ENCODE measurements at regions not wholly inside any gene's neighbourhood (a gene's known extent, or its start where the extent isn't known, plus 50 kb on each side); places are given as distances from the start of the nearest gene placed in this dataset.

DNA sequence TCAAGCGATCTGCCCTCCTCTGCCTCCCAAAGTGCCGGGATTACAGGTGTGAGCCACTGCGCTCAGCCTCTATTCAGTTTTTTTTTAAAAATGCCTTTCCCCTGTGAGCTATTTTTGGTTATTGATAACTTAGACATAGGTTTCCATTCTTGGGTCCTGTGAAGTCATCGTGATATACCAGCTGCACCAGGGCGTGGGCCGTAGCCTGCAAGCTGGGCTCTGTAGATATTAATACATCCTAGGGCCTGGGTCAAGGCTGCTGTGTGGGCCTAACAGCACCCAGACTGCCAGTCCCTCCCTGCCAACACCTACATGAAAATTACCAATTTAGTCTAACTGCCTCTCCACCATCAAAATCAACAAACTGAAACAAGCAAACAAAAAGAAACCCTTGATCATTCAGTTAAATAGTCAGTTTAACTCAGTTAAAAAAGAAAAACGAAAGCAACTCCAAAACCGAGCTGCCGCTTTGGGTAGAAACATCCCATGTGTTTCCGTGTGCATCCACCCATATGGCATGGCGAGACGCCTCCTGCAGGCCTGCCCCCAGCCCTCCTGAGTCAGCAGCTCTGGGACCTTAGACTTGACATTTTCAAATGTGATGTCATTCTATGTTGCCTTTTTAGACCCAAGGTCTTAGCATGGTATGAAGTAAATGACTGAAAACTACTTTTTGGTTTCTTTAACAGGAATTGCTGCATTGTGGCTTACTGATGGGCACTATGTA lies 330.2 kb downstream of the GLRX3 start:
- ATAC-seq, result no peak
- no peak overlapping the region for H3K27ac Mint-ChIP-seq

DNA sequence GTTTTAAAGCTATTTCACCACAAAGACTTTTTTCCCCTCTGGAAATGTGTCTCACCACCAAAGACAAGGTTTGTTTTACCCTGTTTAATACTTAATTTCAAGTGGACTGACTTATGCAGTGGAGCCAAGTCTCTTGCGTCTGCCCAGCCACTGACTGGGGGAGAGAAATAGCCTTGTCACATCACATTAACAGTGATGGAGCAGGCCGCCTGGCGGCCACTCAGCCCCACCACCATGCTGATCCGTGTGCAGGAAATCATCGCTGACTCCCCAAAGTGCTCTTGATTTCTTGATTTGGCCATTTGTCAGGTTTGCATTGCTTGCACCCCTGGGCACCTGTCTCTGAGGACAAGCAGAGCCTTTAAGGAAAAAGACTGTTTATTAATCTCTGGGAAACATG lies 334.1 kb downstream of the GLRX3 start:
- no peak for ATAC-seq
- Mint-ChIP-seq H3K27ac (no peak overlapping the region), H3K27me3 (no peaks in the 10 kb centered on the region), H3K4me1 (no peaks in the 10 kb centered on the region), H3K4me3 (no peak overlapping the region), H3K36me3 (ENCODE audit: low read depth) (no peaks in the 10 kb centered on the region)
- DNase-seq, result no peak
- no peaks in the 10 kb centered on the region for H3K9me3 ChIP-seq (ENCODE audit: control insufficient read depth, low read length, poor library complexity, severe bottlenecking)

More for the DNA sequence above, 330.2 kb downstream of the GLRX3 start:
- Mint-ChIP-seq H3K4me1 (no peaks in the 10 kb centered on the region), H3K36me3 (ENCODE audit: low read depth) (no peaks in the 10 kb centered on the region), H3K27me3 (no peaks in the 10 kb centered on the region), H3K4me3 (no peak overlapping the region)
- no peak for DNase-seq
- no peaks in the 10 kb centered on the region for H3K9me3 ChIP-seq (ENCODE audit: control insufficient read depth, low read length, poor library complexity, severe bottlenecking)

DNA sequence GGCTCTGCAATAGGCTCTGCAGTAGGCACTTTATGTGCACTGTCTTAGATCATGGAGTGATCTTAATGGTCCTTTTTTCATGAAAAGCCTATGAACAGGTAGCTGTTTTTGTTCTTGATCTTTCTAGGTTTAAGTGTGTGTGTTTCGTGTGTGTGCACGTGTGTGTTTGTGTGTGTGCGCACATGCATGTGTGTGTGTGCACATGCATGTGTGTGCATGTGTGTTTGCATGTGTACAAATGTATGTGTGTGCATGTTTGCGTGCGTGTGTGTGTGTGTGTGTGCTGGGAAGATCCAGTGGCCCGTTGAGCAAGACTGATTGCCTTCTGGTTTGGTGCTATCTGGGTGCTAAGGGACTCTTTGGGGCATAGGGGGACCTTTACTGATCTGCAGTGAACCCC lies 334.8 kb downstream of the GLRX3 start:
- Mint-ChIP-seq H3K4me1 (no peaks in the 10 kb centered on the region), H3K27me3 (peaks cover 3% of the 10 kb centered on the region), H3K27ac (no peak overlapping the region), H3K36me3 (ENCODE audit: low read depth) (no peaks in the 10 kb centered on the region), H3K4me3 (no peak overlapping the region)
- ATAC-seq (no peak), DNase-seq (no peak)
- no peaks in the 10 kb centered on the region for H3K9me3 ChIP-seq (ENCODE audit: control insufficient read depth, low read length, poor library complexity, severe bottlenecking)

DNA sequence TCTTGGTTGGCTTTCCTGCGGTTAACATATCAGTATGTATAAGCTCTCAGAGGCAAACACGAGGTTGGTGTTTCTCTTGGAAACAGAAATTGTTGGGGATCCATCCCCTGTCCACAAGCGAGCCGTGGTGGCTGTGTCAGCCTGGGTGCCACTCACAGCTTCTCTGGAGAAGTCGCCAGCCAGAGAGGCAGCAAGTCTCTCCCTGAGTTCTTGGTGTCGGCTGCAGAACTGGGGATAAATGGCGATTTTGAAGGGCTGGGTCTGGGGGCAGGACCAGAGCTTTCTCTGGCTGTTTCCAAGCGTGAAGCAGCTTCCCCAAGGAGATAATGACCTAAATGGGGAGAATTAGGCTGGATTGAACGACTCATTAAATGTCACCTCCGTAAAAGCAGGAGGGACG lies 335.3 kb downstream of the GLRX3 start:
- H3K27ac Mint-ChIP-seq, result no peak overlapping the region
- no peak for ATAC-seq
- no peak overlapping the region for H3K4me3 Mint-ChIP-seq
- no peaks in the 10 kb centered on the region for H3K36me3 Mint-ChIP-seq (ENCODE audit: low read depth)
- H3K4me1 Mint-ChIP-seq, result no peaks in the 10 kb centered on the region
- H3K27me3 Mint-ChIP-seq, result peaks cover 8% of the 10 kb centered on the region
- no peaks in the 10 kb centered on the region for H3K9me3 ChIP-seq (ENCODE audit: control insufficient read depth, low read length, poor library complexity, severe bottlenecking)
- no peak for DNase-seq

DNA sequence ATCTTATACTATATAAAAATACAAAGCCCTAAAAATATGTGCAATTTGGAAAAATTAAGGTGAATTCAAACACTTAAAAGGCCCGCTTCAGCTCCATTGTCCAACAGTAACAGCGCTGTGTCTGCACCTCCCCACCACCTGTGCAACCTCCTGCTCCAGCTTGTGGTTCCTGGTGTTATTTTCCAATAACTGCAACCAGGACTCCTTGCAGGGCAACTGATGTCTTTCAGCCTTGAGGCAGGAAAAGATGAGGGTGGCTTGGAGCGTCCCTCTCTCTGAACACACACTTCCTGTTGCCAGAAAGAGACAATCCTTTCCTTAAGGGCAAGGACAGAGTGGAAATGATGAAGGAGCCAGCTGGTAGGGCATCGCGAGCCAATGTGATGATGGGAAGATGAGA lies 336.0 kb downstream of the GLRX3 start:
- Mint-ChIP-seq H3K4me1 (no peaks in the 10 kb centered on the region), H3K4me3 (no peak overlapping the region), H3K27me3 (peaks cover 16% of the 10 kb centered on the region), H3K27ac (no peak overlapping the region), H3K36me3 (ENCODE audit: low read depth) (no peaks in the 10 kb centered on the region)
- no peak for ATAC-seq
- DNase-seq, result no peak
- H3K9me3 ChIP-seq (ENCODE audit: control insufficient read depth, low read length, poor library complexity, severe bottlenecking), result no peaks in the 10 kb centered on the region

DNA sequence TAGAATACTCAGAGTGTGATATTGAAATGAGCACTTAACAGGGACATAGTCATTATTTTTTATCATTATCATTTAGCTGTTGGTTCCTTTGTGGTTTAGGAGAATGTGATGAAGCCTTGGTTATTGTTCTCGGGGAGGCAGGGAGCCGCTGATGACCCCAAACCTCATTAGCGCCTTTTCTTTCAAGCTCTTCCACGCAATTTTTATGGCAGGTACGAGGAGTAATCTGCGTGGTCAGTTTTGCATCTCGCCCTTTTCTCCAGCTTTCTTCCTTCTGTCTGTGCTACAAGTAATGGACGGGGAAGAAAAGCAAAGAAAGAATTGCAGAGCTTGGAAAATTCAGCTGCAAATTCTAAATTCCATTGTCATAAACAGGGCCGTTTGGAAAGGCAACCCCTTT lies 338.4 kb downstream of the GLRX3 start:
- Mint-ChIP-seq H3K27me3 (peaks cover 25% of the 10 kb centered on the region), H3K4me3 (no peak overlapping the region), H3K27ac (no peak overlapping the region), H3K4me1 (no peaks in the 10 kb centered on the region), H3K36me3 (ENCODE audit: low read depth) (no peaks in the 10 kb centered on the region)
- no peaks in the 10 kb centered on the region for H3K9me3 ChIP-seq (ENCODE audit: control insufficient read depth, low read length, poor library complexity, severe bottlenecking)
- DNase-seq (no peak), ATAC-seq (no peak)

DNA sequence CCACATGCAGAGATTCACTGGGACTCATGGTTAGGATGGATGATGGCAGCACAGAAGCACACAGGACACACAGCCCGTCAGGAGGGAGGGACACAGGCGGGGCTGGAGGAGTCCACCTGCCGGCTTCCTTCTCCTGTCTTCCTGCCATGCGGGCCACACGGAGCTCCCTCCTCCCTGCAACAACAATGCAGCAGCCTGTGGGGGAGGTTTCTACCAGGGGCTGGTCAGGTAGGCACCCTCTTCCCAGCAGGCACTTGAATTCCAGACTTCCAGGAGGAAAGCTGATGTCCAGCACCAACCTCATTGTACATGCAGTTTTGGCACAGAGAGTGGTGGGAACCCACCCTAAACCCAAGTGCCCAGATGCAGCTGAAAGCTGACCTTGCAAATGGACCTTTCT lies 341.2 kb downstream of the GLRX3 start:
- DNase-seq, result no peak

DNA sequence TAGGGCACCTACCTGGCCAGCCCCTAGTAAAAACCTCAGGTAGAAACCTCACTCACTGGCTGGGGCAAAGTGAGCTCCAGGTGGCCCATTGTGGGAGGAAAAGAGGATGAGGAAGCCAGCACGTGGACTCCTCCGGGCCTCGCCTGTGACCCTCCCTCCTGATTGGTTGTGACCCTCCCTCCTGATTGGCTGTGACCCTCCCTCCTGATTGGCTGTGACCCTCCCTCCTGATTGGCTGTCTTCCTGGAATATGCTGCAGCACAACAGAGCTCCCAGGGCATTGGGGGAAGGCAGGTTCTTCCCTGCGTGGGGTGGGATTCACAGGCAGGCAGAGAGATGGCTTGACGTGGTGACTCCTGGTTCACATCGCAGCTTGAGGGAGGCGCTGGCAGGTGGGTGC lies 343.0 kb downstream of the GLRX3 start:
- ATAC-seq, result no peak
- H3K36me3 Mint-ChIP-seq (ENCODE audit: low read depth), result no peaks in the 10 kb centered on the region
- DNase-seq, result no peak

More for the DNA sequence above, 341.2 kb downstream of the GLRX3 start:
- ATAC-seq, result no peak
- Mint-ChIP-seq H3K36me3 (ENCODE audit: low read depth) (no peaks in the 10 kb centered on the region), H3K4me3 (no peak overlapping the region), H3K4me1 (no peaks in the 10 kb centered on the region), H3K27ac (no peak overlapping the region), H3K27me3 (peaks cover 25% of the 10 kb centered on the region)
- no peaks in the 10 kb centered on the region for H3K9me3 ChIP-seq (ENCODE audit: control insufficient read depth, low read length, poor library complexity, severe bottlenecking)

DNA sequence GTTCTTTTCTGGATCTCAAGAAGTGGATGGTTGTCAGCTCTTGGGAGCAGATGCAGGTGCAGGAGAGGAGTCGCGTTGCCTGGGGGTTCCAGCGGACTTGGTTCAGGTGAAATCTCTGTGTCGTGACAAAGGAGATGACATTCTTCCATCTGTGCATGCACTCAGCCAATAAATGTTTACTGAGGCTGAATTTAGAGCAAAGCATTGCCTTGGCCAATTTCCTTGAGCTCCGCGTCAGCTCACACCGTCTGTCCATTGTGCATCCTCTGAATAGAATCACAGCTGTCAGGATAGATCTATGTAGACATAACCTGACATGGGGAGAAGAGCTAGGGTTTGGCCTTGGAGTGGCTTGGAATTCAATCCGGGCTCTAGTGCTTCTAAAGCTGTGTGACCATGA lies 343.7 kb downstream of the GLRX3 start:
- no peaks in the 10 kb centered on the region for H3K9me3 ChIP-seq (ENCODE audit: control insufficient read depth, low read length, poor library complexity, severe bottlenecking)
- Mint-ChIP-seq H3K4me3 (no peak overlapping the region), H3K27ac (no peak overlapping the region), H3K4me1 (no peaks in the 10 kb centered on the region), H3K27me3 (peaks cover 25% of the 10 kb centered on the region), H3K36me3 (ENCODE audit: low read depth) (no peaks in the 10 kb centered on the region)
- DNase-seq (no peak), ATAC-seq (no peak)

More for the DNA sequence above, 343.0 kb downstream of the GLRX3 start:
- no peak overlapping the region for H3K27ac Mint-ChIP-seq
- H3K4me3 Mint-ChIP-seq, result no peak overlapping the region
- H3K4me1 Mint-ChIP-seq, result no peaks in the 10 kb centered on the region
- H3K27me3 Mint-ChIP-seq, result peaks cover 25% of the 10 kb centered on the region
- no peaks in the 10 kb centered on the region for H3K9me3 ChIP-seq (ENCODE audit: control insufficient read depth, low read length, poor library complexity, severe bottlenecking)

DNA sequence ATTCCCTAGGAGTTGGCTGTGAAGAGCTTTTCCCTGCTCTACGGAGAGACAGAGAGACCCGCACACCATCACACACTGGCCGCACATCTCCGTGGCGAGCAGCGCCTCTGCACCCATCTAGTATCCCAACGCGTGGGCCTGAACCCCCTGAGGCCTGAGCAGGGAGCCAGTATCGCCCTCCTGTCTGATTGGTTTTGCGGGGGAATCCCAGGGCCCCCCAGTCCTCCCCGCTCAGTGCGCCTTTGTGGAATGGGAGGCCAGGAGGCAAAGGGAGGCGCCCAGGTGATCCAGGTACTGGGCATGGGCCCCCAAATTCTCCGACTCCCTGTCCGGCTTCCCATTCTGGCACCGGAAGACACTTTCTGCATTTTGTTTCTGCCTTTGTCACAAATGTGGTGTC lies 344.3 kb downstream of the GLRX3 start:
- Mint-ChIP-seq H3K27me3 (peaks cover 25% of the 10 kb centered on the region), H3K4me3 (no peak overlapping the region), H3K4me1 (no peaks in the 10 kb centered on the region), H3K27ac (no peak overlapping the region), H3K36me3 (ENCODE audit: low read depth) (no peaks in the 10 kb centered on the region)
- no peaks in the 10 kb centered on the region for H3K9me3 ChIP-seq (ENCODE audit: control insufficient read depth, low read length, poor library complexity, severe bottlenecking)
- DNase-seq (no peak), ATAC-seq (no peak)

DNA sequence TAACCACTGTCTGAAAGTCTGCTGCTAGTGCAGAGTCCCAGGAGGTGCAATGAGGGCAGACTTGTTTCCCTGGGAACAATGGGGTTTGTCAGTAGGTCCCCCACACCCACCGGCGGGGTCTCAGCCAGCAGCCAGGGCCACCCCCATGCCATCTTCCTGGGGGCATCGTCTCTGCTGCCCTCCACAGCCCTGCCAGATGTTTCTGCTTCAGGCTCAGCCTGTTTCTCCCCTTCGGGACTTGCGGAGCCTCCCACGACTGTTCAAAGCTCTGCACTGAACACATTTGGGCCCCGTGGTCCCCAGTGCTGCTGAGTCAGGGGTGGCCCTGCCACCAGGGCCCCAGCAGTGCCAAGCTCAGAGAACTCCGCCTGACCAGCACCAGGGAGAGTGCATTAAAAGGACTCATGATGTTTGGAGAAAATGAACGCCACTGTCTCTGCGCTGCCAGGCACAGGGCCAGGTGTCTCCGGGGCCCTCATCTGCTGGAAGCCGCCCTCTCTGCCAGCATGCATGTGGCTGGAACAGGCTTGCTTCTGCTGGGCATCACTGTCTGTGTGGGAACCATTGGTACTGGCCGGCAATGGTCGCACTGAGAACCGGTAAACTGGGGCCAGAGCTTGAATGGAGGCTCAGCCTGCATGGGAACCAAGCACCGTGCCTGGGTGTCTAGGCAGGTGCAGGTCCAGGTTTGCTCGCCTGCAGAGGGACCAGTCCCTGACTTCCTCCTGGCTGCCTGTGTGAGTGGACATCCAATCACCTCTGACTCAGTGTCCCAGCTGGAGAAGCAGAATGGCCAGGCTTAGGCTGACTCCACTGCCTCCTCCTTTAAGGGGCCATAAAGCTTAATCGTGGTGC lies 345.1 kb downstream of the GLRX3 start:
- Mint-ChIP-seq H3K27ac (no peak overlapping the region), H3K27me3 (peaks cover 19% of the 10 kb centered on the region), H3K36me3 (ENCODE audit: low read depth) (no peaks in the 10 kb centered on the region), H3K4me3 (no peak overlapping the region), H3K4me1 (no peaks in the 10 kb centered on the region)
- no peaks in the 10 kb centered on the region for H3K9me3 ChIP-seq (ENCODE audit: control insufficient read depth, low read length, poor library complexity, severe bottlenecking)
- ATAC-seq, result no peak
- DNase-seq, result no peak

DNA sequence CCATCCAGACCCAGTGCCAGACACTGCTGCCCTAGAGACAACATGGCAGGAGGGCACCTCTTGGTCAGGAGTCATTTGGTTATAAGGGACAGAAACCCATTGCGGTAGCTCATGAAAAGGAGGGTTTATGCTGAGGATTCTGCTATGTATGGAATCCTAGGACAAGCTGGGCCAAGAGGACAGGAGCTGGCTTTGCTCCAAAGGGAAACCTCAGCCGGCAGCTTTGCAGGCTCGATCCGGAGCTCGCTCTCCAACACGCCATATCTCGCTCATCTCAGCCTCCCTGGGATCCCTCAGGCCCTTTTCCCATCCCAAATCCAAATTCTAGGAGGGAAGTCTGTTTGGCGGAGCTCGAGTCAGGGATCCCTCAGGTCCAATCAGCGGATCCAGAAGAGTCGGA lies 345.7 kb downstream of the GLRX3 start:
- Mint-ChIP-seq H3K27me3 (peaks cover 13% of the 10 kb centered on the region), H3K4me3 (no peak overlapping the region), H3K36me3 (ENCODE audit: low read depth) (no peaks in the 10 kb centered on the region), H3K27ac (no peak overlapping the region), H3K4me1 (no peaks in the 10 kb centered on the region)
- ATAC-seq (no peak), DNase-seq (no peak)
- H3K9me3 ChIP-seq (ENCODE audit: control insufficient read depth, low read length, poor library complexity, severe bottlenecking), result no peaks in the 10 kb centered on the region

DNA sequence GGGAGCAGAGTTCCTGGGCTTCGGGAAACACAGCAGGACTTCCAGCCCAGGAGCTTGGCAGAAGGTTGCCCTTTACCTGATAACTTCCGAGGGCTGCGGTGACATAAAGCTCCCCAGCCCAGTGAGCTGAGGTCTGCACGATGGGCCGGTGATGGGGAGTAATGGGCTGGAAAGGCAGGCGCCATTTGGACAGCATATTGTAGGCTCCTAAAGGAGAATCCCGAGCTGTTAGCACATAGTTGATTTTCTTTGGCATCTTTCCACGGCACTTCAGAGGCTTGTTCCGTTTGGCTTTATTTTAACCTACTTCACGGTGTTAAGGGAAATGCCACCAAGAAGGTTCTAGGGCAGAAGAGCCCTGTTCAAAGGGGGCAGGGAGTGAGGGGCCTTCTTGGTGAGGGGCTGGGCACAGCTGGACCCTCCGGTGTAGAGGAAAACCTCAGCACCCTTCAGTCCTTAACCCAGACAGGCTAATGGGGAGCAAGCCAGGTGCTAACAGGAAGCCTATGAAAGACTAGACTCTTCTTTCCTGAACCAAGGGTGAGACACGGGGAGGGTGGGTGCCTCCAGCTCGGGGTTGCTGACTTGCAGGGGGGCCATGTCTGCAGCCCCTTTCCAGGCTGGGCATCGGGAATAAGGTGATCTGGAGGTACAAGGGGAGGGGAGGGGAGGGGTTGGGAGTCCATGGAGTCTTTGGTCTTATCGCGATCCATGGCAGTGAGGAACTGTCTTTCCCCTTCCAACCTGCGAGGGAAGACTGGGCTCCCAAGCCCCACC lies 347.7 kb downstream of the GLRX3 start:
- no peak for ATAC-seq
- Mint-ChIP-seq H3K36me3 (ENCODE audit: low read depth) (no peaks in the 10 kb centered on the region), H3K4me1 (no peaks in the 10 kb centered on the region), H3K27ac (no peak overlapping the region), H3K4me3 (no peak overlapping the region), H3K27me3 (no peaks in the 10 kb centered on the region)
- no peaks in the 10 kb centered on the region for H3K9me3 ChIP-seq (ENCODE audit: control insufficient read depth, low read length, poor library complexity, severe bottlenecking)
- DNase-seq, result no peak

Data from T-helper 17 cell (primary cell).